H1 (cell line): ENCODE measurements at regions not wholly inside any gene's neighbourhood (a gene's known extent, or its start where the extent isn't known, plus 50 kb on each side); places are given as distances from the start of the nearest gene placed in this dataset.

ENCODE experiments used
- CREB1 ChIP-seq: IDR thresholded peaks from 2 replicates; pipeline ENCODE4 v1.6.1; 2012; ENCODE audit warnings: inconsistent platforms
- HDAC2 ChIP-seq, 2 experiments: fragments of 300-600 bp in 1 of 2; sonication (generic) in 1 of 2; IDR thresholded peaks; 2 replicates each; pipeline ENCODE4 v1.6.1; 2011 to 2012; ENCODE audit warnings: low read depth in 2 of 2, low read length in 2 of 2, mild to moderate bottlenecking in 2 of 2, moderate library complexity in 2 of 2, borderline replicate concordance in 1 of 2, inconsistent platforms in 1 of 2
- RAD21 ChIP-seq, 2 experiments: IDR thresholded peaks in 1 of 2; conservative IDR thresholded peaks in 1 of 2; 2 replicates each; pipeline ENCODE4 v1.6.1; 2011; ENCODE audit warnings: low read depth in 2 of 2, low read length in 2 of 2, improper control_type of control experiment in 1 of 2, inconsistent platforms in 1 of 2, mild to moderate bottlenecking in 1 of 2, moderate library complexity in 1 of 2
- SIN3A ChIP-seq, 2 experiments: IDR thresholded peaks in 1 of 2; conservative IDR thresholded peaks in 1 of 2; 2 replicates each; pipeline ENCODE4 v1.6.1; 2011 to 2012; ENCODE audit warnings: low read length in 2 of 2, improper control_type of control experiment in 1 of 2, low read depth in 1 of 2, mild to moderate bottlenecking in 1 of 2
- TF ChIP-seq, protein P1 (sequence below): IDR thresholded peaks from 2 replicates; pipeline ENCODE4 v1.6.1; 2012; ENCODE audit warnings: low read length, inconsistent platforms

DNA sequence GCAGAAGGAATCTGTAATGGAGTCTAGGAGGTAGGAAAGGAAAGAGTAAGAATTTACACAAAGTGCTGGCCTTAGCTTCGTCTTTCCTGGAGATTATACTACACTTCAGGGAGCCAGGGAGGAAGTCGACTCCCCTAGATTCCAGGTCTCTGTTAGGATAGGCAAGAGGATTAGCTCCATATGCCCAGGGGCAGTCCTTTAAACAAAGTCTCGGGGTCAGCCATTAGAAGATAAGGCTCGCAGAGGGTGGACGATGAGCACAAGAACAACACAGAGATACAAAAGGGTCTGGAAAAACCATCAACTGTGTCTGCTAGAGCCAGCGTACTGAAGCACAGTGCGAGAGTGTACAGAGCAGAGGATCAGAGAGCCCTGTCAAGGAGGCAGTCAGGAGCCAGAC is 344.7 kb upstream of the TNC start (continued):
- TF ChIP-seq SIN3A (conservative IDR thresholded peaks at IDR 0.05 in 1 of 2, IDR thresholded peaks at IDR 0.05 in 1 of 2; ENCODE audit: low read depth in 1 of 2, low read length in 2 of 2) (no peak), CREB1 (no peak), RAD21 (IDR thresholded peaks at IDR 0.05 in 1 of 2, conservative IDR thresholded peaks at IDR 0.05 in 1 of 2; ENCODE audit: low read depth in 2 of 2, low read length in 2 of 2) (no peak), HDAC2 (IDR thresholded peaks at IDR 0.05; ENCODE audit: borderline replicate concordance in 1 of 2, low read depth in 2 of 2, low read length in 2 of 2) (no peak)
- TF ChIP-seq, protein P1, sequence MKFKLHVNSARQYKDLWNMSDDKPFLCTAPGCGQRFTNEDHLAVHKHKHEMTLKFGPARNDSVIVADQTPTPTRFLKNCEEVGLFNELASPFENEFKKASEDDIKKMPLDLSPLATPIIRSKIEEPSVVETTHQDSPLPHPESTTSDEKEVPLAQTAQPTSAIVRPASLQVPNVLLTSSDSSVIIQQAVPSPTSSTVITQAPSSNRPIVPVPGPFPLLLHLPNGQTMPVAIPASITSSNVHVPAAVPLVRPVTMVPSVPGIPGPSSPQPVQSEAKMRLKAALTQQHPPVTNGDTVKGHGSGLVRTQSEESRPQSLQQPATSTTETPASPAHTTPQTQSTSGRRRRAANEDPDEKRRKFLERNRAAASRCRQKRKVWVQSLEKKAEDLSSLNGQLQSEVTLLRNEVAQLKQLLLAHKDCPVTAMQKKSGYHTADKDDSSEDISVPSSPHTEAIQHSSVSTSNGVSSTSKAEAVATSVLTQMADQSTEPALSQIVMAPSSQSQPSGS: no peak
